Ureter (tissue), 1 donor: ENCODE measurements at regions not wholly inside any gene's neighbourhood (a gene's known extent, or its start where the extent isn't known, plus 50 kb on each side); places are given as distances from the start of the nearest gene placed in this dataset.

Experiments
- DNase-seq: peaks from one replicate; pipeline ENCODE4 v3.0.0-alpha.2; 2020; ENCODE audit warnings: low spot score
- donor health status: DM: yes; HTN: yes; CAD: no.

- no peak for DNase-seq
Measured at GRCh38 chr16:73154063-73154870, 106.3 kb upstream of the ZFHX3 start.

GRCh38 chr16:73152386-73153125, 104.6 kb upstream of the ZFHX3 start:
- no peak for DNase-seq

- no peak for DNase-seq
Measured at GRCh38 chr16:73151941-73152340, 104.0 kb upstream of the ZFHX3 start.

GRCh38 chr16:73151225-73151624, 103.3 kb upstream of the ZFHX3 start:
- DNase-seq: no peak

- no peak for DNase-seq
Measured at GRCh38 chr16:73150786-73151185, 102.9 kb upstream of the ZFHX3 start.

- DNase-seq: no peak
Measured at GRCh38 chr16:73149334-73149733, 101.4 kb upstream of the ZFHX3 start.

GRCh38 chr16:73147958-73148357, 100.0 kb upstream of the ZFHX3 start:
- DNase-seq: no peak

GRCh38 chr16:73145166-73145880, 97.4 kb upstream of the ZFHX3 start:
- no peak for DNase-seq

- no peak for DNase-seq
Measured at GRCh38 chr16:73143576-73144422, 95.9 kb upstream of the ZFHX3 start.

- DNase-seq: no peak
Measured at GRCh38 chr16:73143002-73143401, 95.1 kb upstream of the ZFHX3 start.

- DNase-seq: no peak
Measured at GRCh38 chr16:73142053-73142854, 94.3 kb upstream of the ZFHX3 start.

- no peak for DNase-seq
Measured at GRCh38 chr16:73140929-73141328, 93.0 kb upstream of the ZFHX3 start.

GRCh38 chr16:73131156-73131862, 83.4 kb upstream of the ZFHX3 start:
- no peak for DNase-seq

GRCh38 chr16:73129455-73129854, 81.5 kb upstream of the ZFHX3 start:
- DNase-seq: no peak

GRCh38 chr16:73126525-73126853, 78.6 kb upstream of the ZFHX3 start:
- DNase-seq: no peak

GRCh38 chr16:73125850-73126524, 78.1 kb upstream of the ZFHX3 start:
- DNase-seq: no peak

- DNase-seq: no peak
Measured at GRCh38 chr16:73124665-73125375, 76.9 kb upstream of the ZFHX3 start.

GRCh38 chr16:73124097-73124652, 76.2 kb upstream of the ZFHX3 start:
- DNase-seq: no peak
